ENCODE measurements at regions not wholly inside any gene's neighbourhood (a gene's known extent, or its start where the extent isn't known, plus 50 kb on each side); places are given as distances from the start of the nearest gene placed in this dataset.

DNA sequence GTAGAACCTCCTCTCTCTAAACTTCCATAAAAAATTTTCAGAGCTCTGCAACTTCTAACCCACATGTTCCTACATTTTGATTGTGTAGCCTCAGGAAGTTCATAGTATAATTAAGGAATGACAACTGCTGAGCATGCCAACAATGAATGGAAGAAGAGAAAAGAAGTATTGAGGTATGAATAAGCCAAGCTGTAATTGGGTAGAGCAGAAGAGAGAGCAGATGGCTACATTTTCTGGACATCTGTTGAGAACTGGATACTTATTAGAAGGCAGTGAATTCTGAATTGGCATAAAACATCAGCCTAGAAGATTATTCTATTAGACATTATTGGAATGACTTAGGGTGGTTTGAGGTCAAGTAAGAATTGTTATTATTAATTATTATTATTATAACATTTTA, 728.3 kb upstream of the PHF14 start:
- Histone ChIP-seq H3F3A (ENCODE audit: insufficient read depth, low read length) (no peaks in the 10 kb centered on the region), H4K20me1 (ENCODE audit: insufficient read depth, low read length) (no peaks in the 10 kb centered on the region), H2AFZ (ENCODE audit: low read length) (no peak overlapping the region), H3K36me3 (replicated peaks; ENCODE audit: insufficient read depth, low read length) (no peaks in the 10 kb centered on the region), H3K9me3 (replicated peaks; ENCODE audit: insufficient read depth, low read length) (no peaks in the 10 kb centered on the region), H3K4me3 (ENCODE audit: low read length) (no peak overlapping the region), H3K4me1 (ENCODE audit: low read length) (no peaks in the 10 kb centered on the region), H3K9ac (ENCODE audit: low read length) (no peak overlapping the region), H3K4me2 (ENCODE audit: low read depth, low read length) (no peak overlapping the region), H3K9me2 (replicated peaks; ENCODE audit: insufficient read depth, low read length) (no peaks in the 10 kb centered on the region), H3K27ac (ENCODE audit: low read length) (no peak overlapping the region), H3K27me3 (replicated peaks; ENCODE audit: insufficient read depth, low read length) (no peaks in the 10 kb centered on the region), H3K79me2 (ENCODE audit: low read length) (no peaks in the 10 kb centered on the region)
- no peak for DNase-seq
- TF ChIP-seq EZH2phosphoT487 (IDR thresholded peaks at IDR 0.05; ENCODE audit: low read length) (no peak), EZH2 (optimal IDR thresholded peaks at IDR 0.05; ENCODE audit: low read depth, low read length) (no peak)
- TF ChIP-seq, protein P1, sequence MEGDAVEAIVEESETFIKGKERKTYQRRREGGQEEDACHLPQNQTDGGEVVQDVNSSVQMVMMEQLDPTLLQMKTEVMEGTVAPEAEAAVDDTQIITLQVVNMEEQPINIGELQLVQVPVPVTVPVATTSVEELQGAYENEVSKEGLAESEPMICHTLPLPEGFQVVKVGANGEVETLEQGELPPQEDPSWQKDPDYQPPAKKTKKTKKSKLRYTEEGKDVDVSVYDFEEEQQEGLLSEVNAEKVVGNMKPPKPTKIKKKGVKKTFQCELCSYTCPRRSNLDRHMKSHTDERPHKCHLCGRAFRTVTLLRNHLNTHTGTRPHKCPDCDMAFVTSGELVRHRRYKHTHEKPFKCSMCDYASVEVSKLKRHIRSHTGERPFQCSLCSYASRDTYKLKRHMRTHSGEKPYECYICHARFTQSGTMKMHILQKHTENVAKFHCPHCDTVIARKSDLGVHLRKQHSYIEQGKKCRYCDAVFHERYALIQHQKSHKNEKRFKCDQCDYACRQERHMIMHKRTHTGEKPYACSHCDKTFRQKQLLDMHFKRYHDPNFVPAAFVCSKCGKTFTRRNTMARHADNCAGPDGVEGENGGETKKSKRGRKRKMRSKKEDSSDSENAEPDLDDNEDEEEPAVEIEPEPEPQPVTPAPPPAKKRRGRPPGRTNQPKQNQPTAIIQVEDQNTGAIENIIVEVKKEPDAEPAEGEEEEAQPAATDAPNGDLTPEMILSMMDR (IDR thresholded peaks at IDR 0.05; ENCODE audit: low read length): no peak

DNA sequence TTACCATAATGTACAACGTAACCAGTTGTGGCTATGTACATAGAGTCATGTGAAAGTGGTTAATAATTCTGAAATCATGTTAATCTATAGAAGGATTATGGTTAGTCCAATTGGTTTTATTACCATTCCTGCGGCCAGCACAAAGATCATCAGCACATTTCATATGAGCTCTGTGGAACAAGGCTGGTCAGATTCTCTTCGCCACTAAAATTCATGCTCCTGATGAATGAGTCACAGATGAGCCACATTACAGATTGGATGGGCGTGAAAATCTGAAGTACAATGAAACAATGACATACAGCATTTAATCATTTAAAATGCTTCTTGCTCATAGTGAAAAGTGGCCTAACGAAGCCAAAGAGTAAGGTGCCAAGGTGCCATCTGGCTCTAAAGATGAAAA, 716.2 kb upstream of the PHF14 start:
- Histone ChIP-seq H3K4me3 (ENCODE audit: low read length) (no peak overlapping the region), H3F3A (ENCODE audit: insufficient read depth, low read length) (no peaks in the 10 kb centered on the region), H4K20me1 (ENCODE audit: insufficient read depth, low read length) (no peaks in the 10 kb centered on the region), H3K27me3 (replicated peaks; ENCODE audit: insufficient read depth, low read length) (no peaks in the 10 kb centered on the region), H2AFZ (ENCODE audit: low read length) (no peak overlapping the region), H3K9me2 (replicated peaks; ENCODE audit: insufficient read depth, low read length) (no peaks in the 10 kb centered on the region), H3K27ac (ENCODE audit: low read length) (no peak overlapping the region), H3K79me2 (ENCODE audit: low read length) (no peaks in the 10 kb centered on the region), H3K4me2 (ENCODE audit: low read depth, low read length) (no peak overlapping the region), H3K9me3 (replicated peaks; ENCODE audit: insufficient read depth, low read length) (no peaks in the 10 kb centered on the region), H3K36me3 (replicated peaks; ENCODE audit: insufficient read depth, low read length) (no peaks in the 10 kb centered on the region), H3K9ac (ENCODE audit: low read length) (no peak overlapping the region), H3K4me1 (ENCODE audit: low read length) (no peaks in the 10 kb centered on the region)
- DNase-seq: no peak
- TF ChIP-seq EZH2 (optimal IDR thresholded peaks at IDR 0.05; ENCODE audit: low read depth, low read length) (no peak), EZH2phosphoT487 (IDR thresholded peaks at IDR 0.05; ENCODE audit: low read length) (no peak)
- TF ChIP-seq, protein P1 (IDR thresholded peaks at IDR 0.05; ENCODE audit: low read length): no peak

DNA sequence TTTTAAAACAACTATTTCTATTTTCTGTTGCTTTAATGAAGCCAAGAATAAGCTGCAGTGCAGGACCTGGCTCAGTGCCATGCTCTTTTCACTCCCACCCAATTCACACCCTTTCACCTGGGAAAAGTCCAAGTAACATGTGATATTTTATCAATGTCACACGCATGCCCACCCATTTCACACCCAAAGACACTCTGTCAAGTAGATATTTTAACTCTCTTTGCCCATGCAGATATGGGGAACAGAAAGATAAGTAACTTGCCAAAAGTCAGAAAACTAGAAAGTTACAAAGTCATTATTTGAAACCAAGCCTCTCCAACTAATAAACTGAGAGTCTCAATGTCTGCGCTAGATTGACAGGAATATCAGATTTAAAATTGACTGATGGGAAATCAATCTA, 706.7 kb upstream of the PHF14 start:
- Histone ChIP-seq H3K36me3 (replicated peaks; ENCODE audit: insufficient read depth, low read length) (no peaks in the 10 kb centered on the region), H3K9ac (ENCODE audit: low read length) (no peak overlapping the region), H3K4me2 (ENCODE audit: low read depth, low read length) (no peak overlapping the region), H3K4me3 (ENCODE audit: low read length) (no peak overlapping the region), H3K9me3 (replicated peaks; ENCODE audit: insufficient read depth, low read length) (no peaks in the 10 kb centered on the region), H3K4me1 (ENCODE audit: low read length) (peaks cover 19% of the 10 kb centered on the region), H3F3A (ENCODE audit: insufficient read depth, low read length) (peaks cover 15% of the 10 kb centered on the region), H3K9me2 (replicated peaks; ENCODE audit: insufficient read depth, low read length) (no peaks in the 10 kb centered on the region), H3K27ac (ENCODE audit: low read length) (no peak overlapping the region), H4K20me1 (ENCODE audit: insufficient read depth, low read length) (no peaks in the 10 kb centered on the region), H2AFZ (ENCODE audit: low read length) (no peak overlapping the region), H3K27me3 (replicated peaks; ENCODE audit: insufficient read depth, low read length) (no peaks in the 10 kb centered on the region), H3K79me2 (ENCODE audit: low read length) (no peaks in the 10 kb centered on the region)
- TF ChIP-seq EZH2 (optimal IDR thresholded peaks at IDR 0.05; ENCODE audit: low read depth, low read length): no peak
- TF ChIP-seq, protein P1 (IDR thresholded peaks at IDR 0.05; ENCODE audit: low read length): no peak
- TF ChIP-seq EZH2phosphoT487 (IDR thresholded peaks at IDR 0.05; ENCODE audit: low read length): no peak
- no peak for DNase-seq

Data from MM.1S (cell line).